GM18519 (cell line): ENCODE measurements at regions not wholly inside any gene's neighbourhood (a gene's known extent, or its start where the extent isn't known, plus 50 kb on each side); places are given as distances from the start of the nearest gene placed in this dataset.

Source experiments
- ATAC-seq: cut with Tn5 transposase; IDR thresholded peaks from one replicate; pipeline ENCODE4 v1.9.1; 2021; ENCODE audit warnings: mild to moderate bottlenecking, moderate library complexity; ENCODE audit not compliant: unreplicated experiment, low FRiP score

- no peak for ATAC-seq
Measured at GRCh38 chr2:21658269-21658668, 534.5 kb downstream of the TDRD15 start.

- no peak for ATAC-seq
Measured at GRCh38 chr2:21658907-21659477, 535.2 kb downstream of the TDRD15 start.

GRCh38 chr2:21664083-21664482 lies 540.3 kb downstream of the TDRD15 start:
- no peak for ATAC-seq

GRCh38 chr2:21667638-21668037 lies 543.9 kb downstream of the TDRD15 start:
- no peak for ATAC-seq

GRCh38 chr2:21668078-21668710 lies 544.4 kb downstream of the TDRD15 start:
- no peak for ATAC-seq

- ATAC-seq = no peak
Measured at GRCh38 chr2:21676041-21676440, 552.3 kb downstream of the TDRD15 start.

GRCh38 chr2:21676676-21677075 lies 552.9 kb downstream of the TDRD15 start:
- ATAC-seq = no peak

- no peak for ATAC-seq
Measured at GRCh38 chr2:21683838-21684237, 560.1 kb downstream of the TDRD15 start.

GRCh38 chr2:21687589-21687988 lies 563.8 kb downstream of the TDRD15 start:
- no peak for ATAC-seq

- ATAC-seq = no peak
Measured at GRCh38 chr2:21690005-21690404, 566.2 kb downstream of the TDRD15 start.

GRCh38 chr2:21693081-21693480 lies 569.3 kb downstream of the TDRD15 start:
- ATAC-seq = no peak

- ATAC-seq = no peak
Measured at GRCh38 chr2:21694079-21694878, 570.5 kb downstream of the TDRD15 start.

GRCh38 chr2:21696900-21697299 lies 573.1 kb downstream of the TDRD15 start:
- no peak for ATAC-seq

- no peak for ATAC-seq
Measured at GRCh38 chr2:21700644-21701043, 576.9 kb downstream of the TDRD15 start.

GRCh38 chr2:21710031-21710430 lies 586.3 kb downstream of the TDRD15 start:
- ATAC-seq = no peak

GRCh38 chr2:21710496-21710895 lies 586.7 kb downstream of the TDRD15 start:
- no peak for ATAC-seq

GRCh38 chr2:21715887-21716286 lies 592.1 kb downstream of the TDRD15 start:
- no peak for ATAC-seq

- no peak for ATAC-seq
Measured at GRCh38 chr2:21727101-21727500, 603.3 kb downstream of the TDRD15 start.

GRCh38 chr2:21728133-21728532 lies 604.4 kb downstream of the TDRD15 start:
- ATAC-seq = no peak

- ATAC-seq = no peak
Measured at GRCh38 chr2:21730141-21730540, 606.4 kb downstream of the TDRD15 start.

- ATAC-seq = no peak
Measured at GRCh38 chr2:21740484-21740883, 616.7 kb downstream of the TDRD15 start.

- no peak for ATAC-seq
Measured at GRCh38 chr2:21746499-21746898, 622.7 kb downstream of the TDRD15 start.
